Bronchial epithelial cell (primary cell): ENCODE measurements at regions not wholly inside any gene's neighbourhood (a gene's known extent, or its start where the extent isn't known, plus 50 kb on each side); places are given as distances from the start of the nearest gene placed in this dataset.

Experiments
- DNase-seq: peaks from one replicate; pipeline ENCODE4 v3.0.0-alpha.2; 2010; ENCODE audit warnings: low read depth
- FAIRE-seq: peaks from 2 replicates; lab custom pipeline; 2011; peaks lifted over from hg19 to GRCh38; lab: Jason Lieb, UNC
- H3K27me3 ChIP-seq: 2 replicates; pipeline ENCODE4 v1.5.1; 2011; ENCODE audit warnings: low read length; ENCODE audit not compliant: control insufficient read depth, insufficient read depth
- H3K36me3 ChIP-seq: 2 replicates; pipeline ENCODE4 v1.5.1; 2011; ENCODE audit warnings: low read length; ENCODE audit not compliant: control insufficient read depth, insufficient read depth
- H3K4me3 ChIP-seq: 2 replicates; pipeline ENCODE4 v1.5.1; 2011; ENCODE audit warnings: mild to moderate bottlenecking, low read depth, low read length, control low read depth
- CTCF ChIP-seq: IDR thresholded peaks from 2 replicates; pipeline ENCODE4 v1.5.1; 2011; ENCODE audit warnings: mild to moderate bottlenecking, moderate library complexity, low read length, control low read depth, inconsistent platforms; ENCODE audit not compliant: insufficient read depth, severe bottlenecking

GRCh38 chr3:86234506-86235254, 756.3 kb downstream of the VGLL3 start:
- Histone ChIP-seq H3K4me3 (no peak overlapping the region), H3K36me3 (no peaks in the 10 kb centered on the region), H3K27me3 (no peaks in the 10 kb centered on the region)
- DNase-seq (no peak), FAIRE-seq (no peak)
- TF ChIP-seq CTCF, result no peak

GRCh38 chr3:86230762-86231161, 760.2 kb downstream of the VGLL3 start:
- Histone ChIP-seq H3K36me3 (no peaks in the 10 kb centered on the region), H3K4me3 (no peak overlapping the region), H3K27me3 (no peaks in the 10 kb centered on the region)
- DNase-seq (no peak), FAIRE-seq (no peak)
- no peak for TF ChIP-seq CTCF

GRCh38 chr3:86229775-86230094, 761.2 kb downstream of the VGLL3 start:
- DNase-seq, result no peak
- H3K36me3 ChIP-seq, result no peaks in the 10 kb centered on the region
- no peak for TF ChIP-seq CTCF
- no peaks in the 10 kb centered on the region for H3K27me3 ChIP-seq
- no peak for FAIRE-seq
- no peak overlapping the region for H3K4me3 ChIP-seq

DNA sequence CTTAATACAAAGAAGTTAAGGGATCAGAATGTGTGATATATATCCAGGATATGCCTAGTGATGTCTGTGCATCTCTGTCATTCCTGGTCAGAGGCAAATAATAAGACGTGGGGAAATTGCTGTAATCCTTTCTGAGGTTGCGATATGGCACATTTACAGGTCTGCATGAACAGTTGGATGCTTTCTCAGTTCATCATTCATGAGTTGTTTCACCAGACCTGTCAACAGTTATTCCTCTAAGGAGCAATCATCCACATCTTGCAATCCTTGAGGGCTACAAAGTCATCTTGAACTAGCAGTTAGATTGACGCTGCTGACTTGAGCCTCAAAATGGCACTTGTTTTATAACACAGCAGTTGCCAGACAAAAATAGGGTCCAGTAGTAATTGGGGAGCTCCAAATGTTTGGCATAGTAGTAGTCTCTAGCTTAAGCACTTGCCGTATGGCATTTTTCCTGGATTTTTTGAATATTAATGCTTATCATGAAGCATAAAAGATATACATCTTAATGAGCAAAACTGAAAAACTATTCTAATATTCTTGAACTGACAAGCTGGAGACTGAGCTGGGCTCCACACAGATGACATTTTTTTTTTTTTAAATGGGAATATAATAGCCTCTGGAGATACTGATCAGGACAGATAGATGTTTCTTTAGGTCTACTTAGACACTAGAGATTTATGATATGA, 761.7 kb downstream of the VGLL3 start:
- Histone ChIP-seq H3K27me3 (no peaks in the 10 kb centered on the region), H3K4me3 (no peak overlapping the region), H3K36me3 (no peaks in the 10 kb centered on the region)
- no peak for DNase-seq
- no peak for FAIRE-seq
- TF ChIP-seq CTCF, result no peak

DNA sequence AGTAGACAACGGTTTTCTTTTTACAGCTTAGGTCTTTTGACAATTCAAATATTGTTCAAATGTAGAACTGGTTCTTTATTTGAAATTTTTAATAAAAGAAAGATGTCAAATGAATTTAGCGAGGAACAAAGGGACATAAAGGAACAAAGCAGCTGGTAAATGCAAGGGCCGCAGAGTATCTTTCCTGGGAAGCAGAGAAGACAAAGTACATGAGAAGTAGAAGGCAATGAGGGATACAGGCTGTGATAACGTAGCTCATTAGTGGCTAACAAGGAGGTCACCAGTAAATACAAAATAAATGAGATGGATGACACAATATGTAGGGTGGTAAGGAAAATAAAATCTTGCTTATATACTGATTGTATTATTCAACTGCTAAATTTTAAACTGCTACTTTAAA, 762.8 kb downstream of the VGLL3 start:
- no peaks in the 10 kb centered on the region for H3K36me3 ChIP-seq
- TF ChIP-seq CTCF, result no peak
- H3K4me3 ChIP-seq, result no peak overlapping the region
- FAIRE-seq (no peak), DNase-seq (no peak)
- no peaks in the 10 kb centered on the region for H3K27me3 ChIP-seq

DNA sequence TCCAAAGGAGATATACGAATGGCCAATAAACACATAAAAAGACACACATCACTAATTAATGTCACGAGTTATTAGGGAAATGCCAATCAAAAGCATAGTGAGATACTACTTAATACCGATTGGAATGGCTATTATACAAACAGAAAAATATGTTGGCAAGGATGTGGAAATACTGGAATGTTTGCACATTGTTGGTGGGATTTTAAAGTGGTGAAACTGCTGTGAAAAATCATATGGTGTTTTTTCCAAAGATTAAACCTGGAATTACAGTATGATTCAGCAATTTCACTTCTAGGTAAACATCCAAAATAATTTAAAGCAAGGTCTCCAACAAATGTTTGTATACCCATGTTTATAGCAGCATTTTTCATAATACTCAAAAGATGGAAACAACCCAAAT, 765.5 kb downstream of the VGLL3 start:
- Histone ChIP-seq H3K4me3 (no peak overlapping the region), H3K36me3 (no peaks in the 10 kb centered on the region), H3K27me3 (no peaks in the 10 kb centered on the region)
- no peak for TF ChIP-seq CTCF
- no peak for FAIRE-seq
- DNase-seq, result no peak
